ENCODE measurements at regions not wholly inside any gene's neighbourhood (a gene's known extent, or its start where the extent isn't known, plus 50 kb on each side); places are given as distances from the start of the nearest gene placed in this dataset.

GRCh38 chr2:158732573-158733429 is 62.3 kb upstream of the DAPL1 start:
- no peak for DNase-seq (ENCODE audit: low read depth)
- H3K4me3 ChIP-seq (ENCODE audit: low read depth, low read length): no peak overlapping the region

- no peak for DNase-seq (ENCODE audit: low read depth)
- H3K4me3 ChIP-seq (ENCODE audit: low read depth, low read length): no peak overlapping the region
Measured at GRCh38 chr2:158733430-158733755, 61.7 kb upstream of the DAPL1 start.

GRCh38 chr2:158734442-158734841 is 60.7 kb upstream of the DAPL1 start:
- H3K4me3 ChIP-seq (ENCODE audit: low read depth, low read length): no peak overlapping the region
- no peak for DNase-seq (ENCODE audit: low read depth)

- H3K4me3 ChIP-seq (ENCODE audit: low read depth, low read length): no peak overlapping the region
- DNase-seq (ENCODE audit: low read depth): no peak
Measured at GRCh38 chr2:158735822-158736580, 59.1 kb upstream of the DAPL1 start.

GRCh38 chr2:158738363-158738762 is 56.8 kb upstream of the DAPL1 start:
- no peak overlapping the region for H3K4me3 ChIP-seq (ENCODE audit: low read depth, low read length)
- no peak for DNase-seq (ENCODE audit: low read depth)

GRCh38 chr2:158740127-158740526 is 55.0 kb upstream of the DAPL1 start:
- no peak overlapping the region for H3K4me3 ChIP-seq (ENCODE audit: low read depth, low read length)
- no peak for DNase-seq (ENCODE audit: low read depth)

GRCh38 chr2:158740621-158741020 is 54.5 kb upstream of the DAPL1 start:
- peak; percentile 69 for DNase-seq (ENCODE audit: low read depth)
- no peak overlapping the region for H3K4me3 ChIP-seq (ENCODE audit: low read depth, low read length)

GRCh38 chr2:158741625-158742024 is 53.5 kb upstream of the DAPL1 start:
- DNase-seq (ENCODE audit: low read depth): no peak
- no peak overlapping the region for H3K4me3 ChIP-seq (ENCODE audit: low read depth, low read length)

GRCh38 chr2:158742536-158742935 is 52.6 kb upstream of the DAPL1 start:
- H3K4me3 ChIP-seq (ENCODE audit: low read depth, low read length): no peak overlapping the region
- DNase-seq (ENCODE audit: low read depth): no peak

GRCh38 chr2:158743466-158743865 is 51.7 kb upstream of the DAPL1 start:
- DNase-seq (ENCODE audit: low read depth): no peak
- no peak overlapping the region for H3K4me3 ChIP-seq (ENCODE audit: low read depth, low read length)

- no peak overlapping the region for H3K4me3 ChIP-seq (ENCODE audit: low read depth, low read length)
- no peak for DNase-seq (ENCODE audit: low read depth)
Measured at GRCh38 chr2:158743879-158744278, 51.2 kb upstream of the DAPL1 start.

GRCh38 chr2:158745067-158745865 is 49.9 kb upstream of the DAPL1 start:
- no peak for DNase-seq (ENCODE audit: low read depth)
- no peak overlapping the region for H3K4me3 ChIP-seq (ENCODE audit: low read depth, low read length)

Measured in skeletal muscle cell (primary cell).